H1 (cell line): ENCODE measurements at regions not wholly inside any gene's neighbourhood (a gene's known extent, or its start where the extent isn't known, plus 50 kb on each side); places are given as distances from the start of the nearest gene placed in this dataset.

ENCODE experiments used
- CTCF ChIA-PET: fragments of 300-600 bp; sonication (Branson Sonifier 250); formaldehyde crosslinking; loops from one replicate; lab custom pipeline; 2021; ENCODE audit not compliant: partially characterized antibody; lab: Charles Lee
- POLR2A ChIA-PET: fragments of 300-600 bp; sonication (Branson Sonifier 250); formaldehyde crosslinking; loops from one replicate; lab custom pipeline; 2021; ENCODE audit warnings: inconsistent platforms; ENCODE audit not compliant: partially characterized antibody; lab: Charles Lee
- DNase-seq, 2 experiments: peaks; one replicate each; pipeline versions ENCODE4 v3.0.0 to v3.0.0-alpha.2; 2010 to 2022; ENCODE audit warnings: low spot score in 2 of 2, low read depth in 1 of 2, mixed read lengths in 1 of 2
- FAIRE-seq: peaks from 2 replicates; lab custom pipeline; 2011; peaks lifted over from hg19 to GRCh38; lab: Jason Lieb, UNC
- H2AFZ ChIP-seq: 2 replicates; pipeline ENCODE4 v1.8.1; 2012; ENCODE audit warnings: low read length, inconsistent platforms
- H2AK5ac ChIP-seq: 2 replicates; pipeline ENCODE4 v1.6.1; 2013; ENCODE audit warnings: low read depth, low read length
- H2BK120ac ChIP-seq: replicated peaks from 2 replicates; pipeline ENCODE3; 2013; ENCODE audit warnings: low read depth, low read length, inconsistent platforms
- H2BK12ac ChIP-seq: 2 replicates; pipeline ENCODE4 v1.6.1; 2013; ENCODE audit warnings: low read depth, low read length
- H2BK15ac ChIP-seq: 2 replicates; pipeline ENCODE4 v1.6.1; 2013; ENCODE audit warnings: low read length
- H2BK20ac ChIP-seq: 2 replicates; pipeline ENCODE4 v1.6.1; 2013; ENCODE audit warnings: low read length
- H2BK5ac ChIP-seq: 2 replicates; pipeline ENCODE4 v1.6.1; 2013; ENCODE audit warnings: low read depth, low read length
- H3K14ac ChIP-seq: 2 replicates; pipeline ENCODE4 v1.6.1; 2013; ENCODE audit warnings: inconsistent platforms; ENCODE audit not compliant: insufficient read length
- H3K18ac ChIP-seq: 2 replicates; pipeline ENCODE4 v1.6.1; 2013; ENCODE audit warnings: low read length; ENCODE audit errors: extremely low read depth
- H3K23ac ChIP-seq: 2 replicates; pipeline ENCODE4 v1.6.1; 2013; ENCODE audit warnings: inconsistent platforms; ENCODE audit not compliant: insufficient read length
- H3K23me2 ChIP-seq: 2 replicates; pipeline ENCODE4 v1.6.1; 2013; ENCODE audit warnings: low read depth, low read length
- H3K27ac ChIP-seq: 2 replicates; pipeline ENCODE4 v1.6.1; 2011; ENCODE audit warnings: low read depth, low read length, inconsistent platforms
- H3K27me3 ChIP-seq, 4 experiments: replicated peaks in 1 of 4; 1 replicate in 1 of 4; 2 replicates in 3 of 4; pipeline versions ENCODE4 v1.6.1 to v1.8.1; 2011 to 2013; ENCODE audit warnings: low read length in 3 of 4, mild to moderate bottlenecking in 3 of 4, inconsistent platforms in 2 of 4, mixed read lengths in 2 of 4, moderate library complexity in 1 of 4; ENCODE audit not compliant: control insufficient read depth in 3 of 4, insufficient read depth in 3 of 4; ENCODE audit errors: extremely low read depth in 1 of 4
- H3K36me3 ChIP-seq, 4 experiments: 2 replicates each; pipeline versions ENCODE4 v1.6.1 to v1.8.1; 2011 to 2013; ENCODE audit warnings: mild to moderate bottlenecking in 4 of 4, low read length in 3 of 4, moderate library complexity in 2 of 4, control low read depth in 1 of 4, inconsistent platforms in 1 of 4; ENCODE audit not compliant: insufficient read depth in 4 of 4, control insufficient read depth in 2 of 4
- H3K4ac ChIP-seq: replicated peaks from 2 replicates; pipeline ENCODE3; 2013; ENCODE audit warnings: low read length, low read depth, mixed read lengths, inconsistent platforms; ENCODE audit not compliant: insufficient read length
- H3K4me1 ChIP-seq, 4 experiments: replicated peaks in 1 of 4; 1 replicate in 1 of 4; 2 replicates in 3 of 4; pipeline versions ENCODE4 v1.6.1 to v1.8.1; 2011 to 2013; ENCODE audit warnings: low read length in 3 of 4, inconsistent platforms in 2 of 4, mixed read lengths in 1 of 4; ENCODE audit not compliant: insufficient read depth in 4 of 4, control insufficient read depth in 3 of 4
- H3K4me2 ChIP-seq, 2 experiments: 2 replicates each; pipeline versions ENCODE4 v1.6.1 to v1.8.1; 2011 to 2013; ENCODE audit warnings: low read depth in 2 of 2, low read length in 2 of 2, control low read depth in 1 of 2, inconsistent platforms in 1 of 2, mild to moderate bottlenecking in 1 of 2; ENCODE audit not compliant: insufficient read depth in 1 of 2
- H3K4me3 ChIP-seq, 4 experiments: fragments of 200-600, 300-600 bp in 1 of 4; sonication (generic), shearing (Covaris generic), sonication (Bioruptor Twin) in 1 of 4; 2 replicates each; pipeline versions ENCODE4 v1.5.1 to v1.8.1; 2011 to 2016; ENCODE audit warnings: low read length in 4 of 4, low read depth in 3 of 4, control low read depth in 2 of 4, inconsistent platforms in 2 of 4, mild to moderate bottlenecking in 2 of 4, mixed read lengths in 1 of 4, moderate library complexity in 1 of 4; ENCODE audit not compliant: insufficient read depth in 2 of 4; ENCODE audit errors: extremely low read depth in 1 of 4
- H3K56ac ChIP-seq: replicated peaks from 2 replicates; pipeline ENCODE3; 2013; ENCODE audit warnings: low read depth, mild to moderate bottlenecking, mixed read lengths, low read length, inconsistent platforms; ENCODE audit not compliant: insufficient read length
- H3K79me1 ChIP-seq: 2 replicates; pipeline ENCODE4 v1.6.1; 2013; ENCODE audit warnings: low read depth, low read length, control low read depth
- H3K79me2 ChIP-seq, 2 experiments: 2 replicates each; pipeline versions ENCODE4 v1.6.1 to v1.8.1; 2012 to 2013; ENCODE audit warnings: low read length in 2 of 2, mild to moderate bottlenecking in 2 of 2, inconsistent platforms in 1 of 2; ENCODE audit not compliant: insufficient read depth in 2 of 2, control insufficient read depth in 1 of 2
- H3K9ac ChIP-seq, 4 experiments: replicated peaks in 1 of 4; 1 replicate in 1 of 4; 2 replicates in 3 of 4; pipeline versions ENCODE4 v1.6.1 to v1.8.1; 2011 to 2013; ENCODE audit warnings: low read depth in 3 of 4, low read length in 3 of 4, control low read depth in 2 of 4, mild to moderate bottlenecking in 2 of 4, moderate library complexity in 2 of 4, inconsistent platforms in 1 of 4; ENCODE audit errors: extremely low read depth in 1 of 4
- H3K9me3 ChIP-seq, 2 experiments: 2 replicates each; pipeline versions ENCODE4 v1.6.1 to v1.8.1; 2012 to 2013; ENCODE audit warnings: mild to moderate bottlenecking in 2 of 2, moderate library complexity in 2 of 2, control low read depth in 1 of 2, inconsistent platforms in 1 of 2, low read depth in 1 of 2, low read length in 1 of 2, mixed read lengths in 1 of 2; ENCODE audit not compliant: insufficient read depth in 2 of 2
- H4K20me1 ChIP-seq, 2 experiments: replicated peaks in 1 of 2; 2 replicates each; pipeline versions ENCODE3 to v1.8.1; 2011 to 2013; ENCODE audit warnings: inconsistent platforms in 2 of 2, low read length in 2 of 2, mild to moderate bottlenecking in 1 of 2; ENCODE audit not compliant: insufficient read depth in 2 of 2, control insufficient read depth in 1 of 2
- H4K5ac ChIP-seq: 2 replicates; pipeline ENCODE4 v1.6.1; 2013; ENCODE audit warnings: low read length, low read depth, mixed read lengths, inconsistent platforms; ENCODE audit not compliant: insufficient read length
- H4K8ac ChIP-seq: 2 replicates; pipeline ENCODE4 v1.8.0; 2013; ENCODE audit warnings: mild to moderate bottlenecking, moderate library complexity, low read length, inconsistent platforms; ENCODE audit not compliant: insufficient read depth; ENCODE audit errors: extremely low read depth
- H4K91ac ChIP-seq: replicated peaks from 2 replicates; pipeline ENCODE3; 2013; ENCODE audit warnings: low read length, mixed read lengths, inconsistent platforms; ENCODE audit not compliant: insufficient read length
- CEBPB ChIP-seq: IDR thresholded peaks from 2 replicates; pipeline ENCODE4 v1.6.1; 2012; ENCODE audit warnings: low read depth, low read length
- EP300 ChIP-seq, 2 experiments: IDR thresholded peaks; 1 replicate in 1 of 2; 2 replicates in 1 of 2; pipeline ENCODE4 v1.6.1; 2011 to 2012; ENCODE audit warnings: low read depth in 2 of 2, low read length in 2 of 2, mild to moderate bottlenecking in 2 of 2, borderline replicate concordance in 1 of 2, inconsistent platforms in 1 of 2, moderate library complexity in 1 of 2
- JUN ChIP-seq: IDR thresholded peaks from 2 replicates; pipeline ENCODE4 v1.6.1; 2011; ENCODE audit warnings: low read depth, mild to moderate bottlenecking, improper control_type of control experiment, low read length
- SIN3A ChIP-seq, 2 experiments: IDR thresholded peaks in 1 of 2; conservative IDR thresholded peaks in 1 of 2; 2 replicates each; pipeline ENCODE4 v1.6.1; 2011 to 2012; ENCODE audit warnings: low read length in 2 of 2, improper control_type of control experiment in 1 of 2, low read depth in 1 of 2, mild to moderate bottlenecking in 1 of 2
- SP1 ChIP-seq: IDR thresholded peaks from 2 replicates; pipeline ENCODE4 v1.6.1; 2011; ENCODE audit warnings: low read depth, low read length
- TCF12 ChIP-seq: IDR thresholded peaks from 2 replicates; pipeline ENCODE4 v1.6.1; 2011; ENCODE audit warnings: low read depth, mild to moderate bottlenecking, low read length
- TEAD4 ChIP-seq: IDR thresholded peaks from 2 replicates; pipeline ENCODE4 v1.6.1; 2012; ENCODE audit warnings: low read depth, low read length, inconsistent platforms, mixed read lengths
- USF2 ChIP-seq: IDR thresholded peaks from 2 replicates; pipeline ENCODE4 v1.6.1; 2011; ENCODE audit warnings: low read length, improper control_type of control experiment
- WGBS, 2 experiments: shearing (Covaris generic) in 1 of 2; methylation state at CpG; one replicate each; pipeline versions ENCODE4 v1.1.6 to v1.1.7; 2013 to 2015; ENCODE audit warnings: low lambda C conversion rate in 2 of 2, mixed read lengths in 2 of 2, inconsistent platforms in 1 of 2, low coverage in 1 of 2, missing lambda C conversion rate in 1 of 2; ENCODE audit not compliant: insufficient replicate concordance in 2 of 2, insufficient coverage in 1 of 2, insufficient read length in 1 of 2; ENCODE audit errors: extremely low coverage in 1 of 2, missing lambda C conversion rate in 1 of 2; 5-methylcytosine and 5-hydroxymethylcytosine counted together

- no peak overlapping the region for H3K4me2 ChIP-seq
- no peak overlapping the region for H3K23ac ChIP-seq
- no peak overlapping the region for H2BK15ac ChIP-seq
- WGBS, 2 experiments = 73% methylated on average over 9 of the region's 9 CpGs; no CpG with 5 or more reads in 1 of the 2 experiments
- no peak overlapping the region for H2AK5ac ChIP-seq
- no peak overlapping the region for H2BK120ac ChIP-seq
- H3K9me3 ChIP-seq = no peaks in the 10 kb centered on the region
- H4K8ac ChIP-seq = no peak overlapping the region
- TF ChIP-seq USF2 (no peak), TEAD4 (no peak), SIN3A (conservative IDR thresholded peaks at IDR 0.05 in 1 of 2, IDR thresholded peaks at IDR 0.05 in 1 of 2; ENCODE audit: low read depth in 1 of 2, low read length in 2 of 2) (0 out of 4 replicates have a peak, but pooled peaks of 1 of the 2 experiments have one; percentile 64), JUN (no peak), TCF12 (peak; percentile 90), CEBPB (0 out of 2 replicates have a peak, but pooled peaks have one; percentile 1), EP300 (IDR thresholded peaks at IDR 0.05; ENCODE audit: borderline replicate concordance in 1 of 2, low read depth in 2 of 2, low read length in 2 of 2) (0 out of 3 replicates have a peak, but pooled peaks of 1 of the 2 experiments have one; percentile 61), SP1 (0 out of 2 replicates have a peak, but pooled peaks have one; percentile 19)
- no peak overlapping the region for H4K5ac ChIP-seq
- H4K20me1 ChIP-seq = no peaks in the 10 kb centered on the region
- DNase-seq = no peak
- H3K56ac ChIP-seq = no peak overlapping the region
- H3K14ac ChIP-seq = no peak overlapping the region
- H3K79me2 ChIP-seq = no peaks in the 10 kb centered on the region
- no peak overlapping the region for H3K4me3 ChIP-seq
- H3K36me3 ChIP-seq = no peaks in the 10 kb centered on the region
- FAIRE-seq = peak; percentile 39
- no peak overlapping the region for H4K91ac ChIP-seq
- H3K18ac ChIP-seq = no peak overlapping the region
- 0 out of 2 replicates have a peak overlapping the region, but pooled peaks have one; percentile 6 for H3K27ac ChIP-seq
- H3K9ac ChIP-seq = no peak overlapping the region
- peaks cover 7 to 17% (median 13%) of the 10 kb centered on the region in 4 experiments for H3K4me1 ChIP-seq
- H2BK20ac ChIP-seq = no peak overlapping the region
- H2AFZ ChIP-seq = no peak overlapping the region
- H2BK12ac ChIP-seq = no peak overlapping the region; the same call in 1 of the 2 replicates
- POLR2A ChIA-PET = interaction anchor here (0.7 to 1.3 kb wide), 2 partner anchors 100 to 272 kb away, joined by 3 read pairs; no protein-coding TSS in a partner anchor
- CTCF ChIA-PET = interaction anchor here (0.7 to 4.6 kb wide), 6 partner anchors 8 to 178 kb away, joined by 3 to 13 read pairs (median 4); no protein-coding TSS in a partner anchor
- no peak overlapping the region for H3K4ac ChIP-seq
- no peak overlapping the region for H2BK5ac ChIP-seq
- peaks cover 0 to 2% (median 0%) of the 10 kb centered on the region in 4 experiments; a peak in 1 of 7 replicates for H3K27me3 ChIP-seq
- no peaks in the 10 kb centered on the region for H3K23me2 ChIP-seq
- H3K79me1 ChIP-seq = no peaks in the 10 kb centered on the region
These were observed 95.2 kb upstream of the UBE2E1 start for GRCh38 chr3:23710555-23710954.
